HK-2 (cell line): ENCODE measurements at regions not wholly inside any gene's neighbourhood (a gene's known extent, or its start where the extent isn't known, plus 50 kb on each side); places are given as distances from the start of the nearest gene placed in this dataset.

Source experiments
- DNase-seq: peaks from one replicate; pipeline ENCODE4 v3.0.0-alpha.2; 2018; ENCODE audit not compliant: unreplicated experiment

GRCh38 chr2:15082105-15083058 is 449.9 kb downstream of the LRATD1 start:
- DNase-seq: no peak

- DNase-seq: no peak
Measured at GRCh38 chr2:15084826-15085489, 452.4 kb downstream of the LRATD1 start.

GRCh38 chr2:15092181-15092580 is 459.7 kb downstream of the LRATD1 start:
- no peak for DNase-seq

- no peak for DNase-seq
Measured at GRCh38 chr2:15092691-15093090, 460.2 kb downstream of the LRATD1 start.

GRCh38 chr2:15094161-15094560 is 461.6 kb downstream of the LRATD1 start:
- no peak for DNase-seq

- DNase-seq: no peak
Measured at GRCh38 chr2:15096873-15097272, 464.3 kb downstream of the NBAS start.

- no peak for DNase-seq
Measured at GRCh38 chr2:15107137-15107536, 454.0 kb downstream of the NBAS start.

GRCh38 chr2:15111718-15112117 is 449.4 kb downstream of the NBAS start:
- DNase-seq: no peak

GRCh38 chr2:15112216-15112615 is 448.9 kb downstream of the NBAS start:
- DNase-seq: no peak

- DNase-seq: no peak
Measured at GRCh38 chr2:15115776-15116175, 445.4 kb downstream of the NBAS start.

GRCh38 chr2:15116830-15117229 is 444.3 kb downstream of the NBAS start:
- no peak for DNase-seq
